ENCODE measurements at regions not wholly inside any gene's neighbourhood (a gene's known extent, or its start where the extent isn't known, plus 50 kb on each side); places are given as distances from the start of the nearest gene placed in this dataset.
"Not testable (repeated sequence)": the region's sequence is repeated elsewhere in the genome, so short reads cannot be mapped to it uniquely, and the experiment has no call there.

GRCh38 chr4:167897116-167897515 is 195.2 kb upstream of the ANXA10 start:
- Histone ChIP-seq H3K36me3 (no peaks in the 10 kb centered on the region), H3K27ac (no peak overlapping the region), H3K4me3 (no peak overlapping the region), H3K9me3 (no peaks in the 10 kb centered on the region), H3K4me1 (ENCODE audit: insufficient read depth) (no peaks in the 10 kb centered on the region), H3K27me3 (no peaks in the 10 kb centered on the region)
- TF ChIP-seq CTCF (IDR thresholded peaks at IDR 0.05) = no peak
- no peak for DNase-seq
- 37 to 55% (median 47%) methylated on average over 5 of the region's 5 CpGs for WGBS, 3 donors
- intact Hi-C loops (cut with DNase I) = no loop called here

- no peak for DNase-seq
- Histone ChIP-seq H3K27me3 (no peaks in the 10 kb centered on the region), H3K27ac (no peak overlapping the region), H3K4me1 (ENCODE audit: insufficient read depth) (no peaks in the 10 kb centered on the region), H3K9me3 (no peaks in the 10 kb centered on the region), H3K4me3 (no peak overlapping the region), H3K36me3 (no peaks in the 10 kb centered on the region)
- TF ChIP-seq POLR2A (IDR thresholded peaks at IDR 0.05) (no peak), CTCF (IDR thresholded peaks at IDR 0.05) (no peak), EP300 (IDR thresholded peaks at IDR 0.05) (no peak)
- WGBS, 3 donors = 27 to 89% (median 46%) methylated on average over 1 of the region's 1 CpG
- intact Hi-C loops (cut with DNase I) = no loop called here
Observed at GRCh38 chr4:167903291-167903721, 189.0 kb upstream of the ANXA10 start.

GRCh38 chr4:167906851-167907250 is 185.5 kb upstream of the ANXA10 start:
- H3K4me1 ChIP-seq (ENCODE audit: insufficient read depth) = no peaks in the 10 kb centered on the region
- no peak for DNase-seq
- H3K36me3 ChIP-seq = no peaks in the 10 kb centered on the region
- intact Hi-C loops (cut with DNase I) = no loop called here
- H3K9me3 ChIP-seq = no peaks in the 10 kb centered on the region
- H3K27ac ChIP-seq = no peak overlapping the region
- no peak overlapping the region for H3K4me3 ChIP-seq
- H3K27me3 ChIP-seq = no peaks in the 10 kb centered on the region
- 73 to 96% (median 89%) methylated on average over 1 of the region's 1 CpG for WGBS, 3 donors
- TF ChIP-seq EP300 (IDR thresholded peaks at IDR 0.05) = no peak
- TF ChIP-seq POLR2A (IDR thresholded peaks at IDR 0.05) = no peak
- no peak for TF ChIP-seq CTCF (IDR thresholded peaks at IDR 0.05)

GRCh38 chr4:167908816-167909215 is 183.5 kb upstream of the ANXA10 start:
- Histone ChIP-seq H3K27ac (no peak overlapping the region), H3K9me3 (no peaks in the 10 kb centered on the region), H3K4me3 (no peak overlapping the region), H3K4me1 (ENCODE audit: insufficient read depth) (no peaks in the 10 kb centered on the region), H3K36me3 (no peaks in the 10 kb centered on the region), H3K27me3 (no peaks in the 10 kb centered on the region)
- intact Hi-C loops (cut with DNase I) = no loop called here
- no peak for DNase-seq
- TF ChIP-seq POLR2A (IDR thresholded peaks at IDR 0.05) = no peak
- TF ChIP-seq CTCF (IDR thresholded peaks at IDR 0.05) = no peak
- TF ChIP-seq EP300 (IDR thresholded peaks at IDR 0.05) = no peak

- H3K4me3 ChIP-seq; H3K27ac ChIP-seq; intact Hi-C loops (cut with DNase I); H3K9me3 ChIP-seq; H3K4me1 ChIP-seq (ENCODE audit: insufficient read depth); H3K27me3 ChIP-seq; DNase-seq; H3K36me3 ChIP-seq: not testable (repeated sequence)
- 82 to 87% (median 85%) methylated on average over 3 of the region's 3 CpGs for WGBS, 3 donors
Observed at GRCh38 chr4:167912535-167912934, 179.8 kb upstream of the ANXA10 start.

Measured in ovary (tissue), 7 donors.